ENCODE measurements at regions not wholly inside any gene's neighbourhood (a gene's known extent, or its start where the extent isn't known, plus 50 kb on each side); places are given as distances from the start of the nearest gene placed in this dataset.

DNA sequence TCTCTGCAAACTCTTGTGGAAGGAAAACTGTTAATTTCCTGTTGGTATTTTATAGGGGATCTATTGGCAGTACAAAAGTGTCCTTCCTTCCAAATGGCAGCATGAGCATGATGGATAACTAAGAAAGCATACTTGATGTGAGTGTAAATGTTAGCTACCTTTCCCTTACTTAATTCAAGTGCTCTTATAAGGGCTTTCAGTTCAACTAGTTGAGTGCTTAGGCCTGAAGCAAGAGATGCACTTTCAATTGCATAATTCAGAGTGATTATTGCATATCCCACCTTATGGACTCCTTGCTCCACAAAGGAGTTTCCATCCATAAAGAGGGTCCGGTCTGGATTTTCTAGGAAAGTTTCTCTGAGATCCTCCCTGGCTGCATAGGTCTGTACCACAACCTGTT is 56.3 kb upstream of the CYP2C8 start:
- TF ChIP-seq TAF1 (IDR thresholded peaks at IDR 0.05; ENCODE audit: low read depth, low read length) = no peak
- no peak for TF ChIP-seq POLR2A (IDR thresholded peaks at IDR 0.05; ENCODE audit: low read depth, low read length)
- TF ChIP-seq POLR2AphosphoS5 (IDR thresholded peaks at IDR 0.05; ENCODE audit: low read depth, low read length) = no peak

Measured in GM12891 (cell line).